Inferior parietal cortex (tissue), 1 donor: ENCODE measurements at regions not wholly inside any gene's neighbourhood (a gene's known extent, or its start where the extent isn't known, plus 50 kb on each side); places are given as distances from the start of the nearest gene placed in this dataset.
"Not testable (repeated sequence)": the region's sequence is repeated elsewhere in the genome, so short reads cannot be mapped to it uniquely, and the experiment has no call there.

Experiments
- DNase-seq: peaks from one replicate; pipeline ENCODE4 v3.0.0-alpha.2; 2016; ENCODE audit errors: extremely low spot score

- DNase-seq = no peak
Observed at GRCh38 chr20:28562510-28562898, 2695.0 kb upstream of the DEFB115 start.

GRCh38 chr20:28562899-28563521, 2694.5 kb upstream of the DEFB115 start:
- DNase-seq = not testable (repeated sequence)

DNA sequence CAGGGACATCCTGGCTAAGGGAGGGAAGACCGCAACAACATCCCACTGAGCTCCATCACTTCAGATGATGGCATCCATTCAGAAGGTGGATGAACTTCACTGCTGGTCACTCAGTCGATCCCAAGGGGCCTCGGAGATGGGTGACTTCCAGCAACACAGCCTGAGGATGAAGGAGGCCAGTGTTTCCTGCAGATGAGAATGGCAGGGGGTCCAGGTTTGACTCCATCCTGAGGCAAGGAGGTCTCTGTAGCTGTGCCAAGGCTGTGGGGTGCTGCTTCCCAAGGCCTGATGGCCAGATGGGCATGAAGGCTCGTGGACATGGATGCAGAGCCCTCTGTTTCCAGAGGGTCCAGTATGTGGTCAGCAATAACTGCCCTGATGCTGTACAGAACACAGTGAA, 2693.4 kb upstream of the DEFB115 start:
- not testable (repeated sequence) for DNase-seq

GRCh38 chr20:28564688-28565463, 2692.6 kb upstream of the DEFB115 start:
- not testable (repeated sequence) for DNase-seq

- DNase-seq = not testable (repeated sequence)
Observed at GRCh38 chr20:28575991-28576390, 2681.5 kb upstream of the DEFB115 start.

- not testable (repeated sequence) for DNase-seq
Observed at GRCh38 chr20:28591680-28592079, 2665.8 kb upstream of the DEFB115 start.

- not testable (repeated sequence) for DNase-seq
Observed at GRCh38 chr20:28593383-28593782, 2664.1 kb upstream of the DEFB115 start.

- DNase-seq = not testable (repeated sequence)
Observed at GRCh38 chr20:28594476-28594875, 2663.0 kb upstream of the DEFB115 start.

GRCh38 chr20:28602006-28602402, 2655.5 kb upstream of the DEFB115 start:
- not testable (repeated sequence) for DNase-seq

DNA sequence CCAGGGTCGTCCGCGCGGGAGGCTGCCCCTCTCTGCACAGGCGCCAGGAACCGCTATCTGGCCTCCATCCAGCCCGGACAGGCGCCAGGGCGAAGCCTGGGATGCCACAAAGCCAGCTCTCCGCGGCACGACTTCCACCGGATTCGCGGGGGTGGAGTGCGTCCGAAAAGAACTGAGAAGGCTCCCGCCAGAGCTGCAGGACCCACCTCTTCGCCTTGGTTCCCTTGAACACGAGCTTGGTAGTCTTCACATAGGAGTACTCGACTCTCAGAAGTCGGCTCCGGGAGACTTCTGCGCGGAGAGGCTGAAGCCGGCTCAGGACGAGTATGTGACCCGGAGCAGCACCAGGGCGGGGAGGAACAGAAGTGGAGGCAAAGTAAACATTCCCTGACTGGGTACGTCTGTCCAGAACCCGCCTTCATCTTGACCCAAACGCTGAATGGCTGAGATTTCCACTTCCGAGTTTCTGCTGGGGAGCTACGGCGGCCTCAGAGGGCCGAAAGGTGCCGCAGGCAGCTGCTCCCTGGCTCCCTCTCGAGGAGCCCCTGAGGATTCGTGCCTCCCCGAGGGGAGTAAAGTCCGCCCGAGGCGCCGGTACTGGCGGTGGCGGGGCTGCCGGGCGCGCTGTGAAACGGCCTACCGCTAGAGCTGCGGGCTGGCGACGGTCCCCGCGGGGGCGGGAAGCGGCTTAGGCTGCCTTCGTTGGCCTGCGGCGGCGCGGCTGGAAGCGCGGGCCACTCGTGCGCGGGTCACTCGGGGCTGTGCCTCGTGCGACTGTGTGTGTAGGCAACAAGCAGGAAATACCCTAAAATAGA, 2654.9 kb upstream of the DEFB115 start:
- DNase-seq = peak; percentile 88

GRCh38 chr20:28603218-28603577, 2654.3 kb upstream of the DEFB115 start:
- DNase-seq = not testable (repeated sequence)

DNA sequence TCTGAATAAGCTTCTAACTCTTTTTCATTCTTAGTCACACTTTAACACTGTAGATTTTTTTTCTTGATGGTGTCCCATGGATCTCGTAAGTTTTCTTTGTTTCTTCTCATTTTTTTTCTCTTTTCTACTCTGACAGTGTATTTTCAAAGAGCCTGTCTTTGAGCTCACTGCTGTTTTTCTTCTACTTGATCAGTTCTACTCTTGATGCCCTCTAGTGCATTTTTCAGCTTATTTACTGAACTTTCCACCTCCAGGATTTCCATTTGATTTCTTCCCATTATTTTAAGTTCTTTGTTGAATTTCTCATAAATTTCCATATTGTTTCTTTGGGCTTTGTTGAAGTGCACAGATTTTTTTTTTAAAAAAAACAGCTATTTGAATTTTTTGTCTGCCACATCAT, 2641.1 kb upstream of the DEFB115 start:
- DNase-seq = no peak

DNA sequence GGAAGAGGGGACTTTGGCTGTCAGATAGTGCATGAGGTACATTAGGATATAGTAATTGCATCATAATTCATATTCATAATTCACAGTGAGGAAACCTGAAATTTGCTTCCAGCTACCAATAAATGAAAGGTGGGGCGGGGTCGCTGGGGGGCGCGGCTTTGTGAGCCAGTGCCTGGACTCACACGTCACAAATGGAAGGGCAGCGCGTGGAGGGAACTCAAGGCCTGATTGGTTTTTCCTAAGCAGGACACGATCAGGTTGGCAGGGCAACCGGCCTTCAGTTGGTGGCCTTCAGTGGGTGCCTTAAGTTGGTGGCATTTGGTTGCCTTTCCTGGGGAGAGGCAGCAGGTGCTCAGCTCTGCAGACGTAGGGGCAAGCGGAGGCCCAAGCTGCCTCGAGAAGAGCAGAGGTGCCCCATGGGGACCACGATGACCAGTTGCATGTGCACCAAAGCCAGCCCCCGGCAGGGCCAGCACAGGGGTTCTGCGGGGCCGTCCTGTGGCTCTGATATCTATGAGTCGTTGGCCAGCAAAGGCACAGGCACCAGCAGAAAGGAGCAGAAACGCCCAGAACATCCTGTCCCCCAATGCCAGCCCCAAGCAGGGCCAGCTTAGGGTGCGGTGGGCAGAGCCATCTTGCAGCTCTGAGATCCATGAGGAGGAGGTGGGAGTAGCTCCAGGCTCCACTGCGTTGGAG, 2637.4 kb upstream of the DEFB115 start:
- DNase-seq = not testable (repeated sequence)

- DNase-seq = not testable (repeated sequence)
Observed at GRCh38 chr20:28625112-28625511, 2632.4 kb upstream of the DEFB115 start.

DNA sequence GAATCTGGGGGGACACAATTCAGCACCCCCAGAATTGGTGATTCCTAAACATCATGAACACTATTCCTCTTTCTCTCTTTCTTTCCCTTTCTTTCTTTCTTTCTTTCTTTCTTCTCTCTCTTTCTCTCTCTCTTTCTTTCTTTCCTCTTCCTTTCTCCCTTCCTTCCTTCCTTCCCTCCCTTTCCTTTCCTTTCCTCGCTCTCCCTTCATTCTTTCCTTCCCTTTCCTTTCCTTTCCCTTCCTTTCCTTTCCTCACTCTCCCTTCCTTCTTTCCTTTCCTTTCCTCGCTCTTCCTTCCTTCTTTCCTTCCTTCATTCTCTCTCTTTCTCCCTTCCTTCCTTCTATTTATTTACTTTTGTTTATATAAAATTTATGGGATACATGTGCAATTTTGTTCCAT, 2616.6 kb upstream of the DEFB115 start:
- not testable (repeated sequence) for DNase-seq
